Stimulated activated naive B cell treated with anti-CD40 and anti-IgM and Interleukin-4, amounts not matched to agents 10 μg/mL and 1 μg/mL and 100 μg/mL, for 72 hours (primary cell): ENCODE measurements at regions not wholly inside any gene's neighbourhood (a gene's known extent, or its start where the extent isn't known, plus 50 kb on each side); places are given as distances from the start of the nearest gene placed in this dataset.

Experiments used
- ATAC-seq, 2 donors: fragments of 150-1000 bp; cut with Tn5 transposase; replicated peaks; 2 replicates each; pipeline ENCODE4 v1.10.0; 2021; ENCODE audit warnings: moderate library complexity in 1 of 2
- DNase-seq: peaks from one replicate; pipeline ENCODE4 v3.0.0; 2021
- H3K27ac Mint-ChIP-seq: one replicate; pipeline ENCODE4 v1.8.0; 2022; ENCODE audit warnings: mild to moderate bottlenecking, mixed read lengths
- H3K27me3 Mint-ChIP-seq, 2 donors: one replicate each; pipeline ENCODE4 v1.8.0; 2022; ENCODE audit warnings: mixed read lengths in 2 of 2
- H3K36me3 Mint-ChIP-seq, 2 donors: one replicate each; pipeline ENCODE4 v1.8.0; 2022; ENCODE audit warnings: mixed read lengths in 2 of 2, mild to moderate bottlenecking in 1 of 2
- H3K4me1 Mint-ChIP-seq, 2 donors: one replicate each; pipeline ENCODE4 v1.8.0; 2022; ENCODE audit warnings: mixed read lengths in 2 of 2, mild to moderate bottlenecking in 1 of 2
- H3K4me3 Mint-ChIP-seq, 2 donors: one replicate each; pipeline ENCODE4 v1.8.0; 2022; ENCODE audit warnings: mild to moderate bottlenecking in 2 of 2, mixed read lengths in 2 of 2, moderate library complexity in 1 of 2
- H3K9me3 Mint-ChIP-seq, 2 donors: one replicate each; pipeline ENCODE4 v1.8.0; 2022; ENCODE audit warnings: mixed read lengths in 2 of 2, mild to moderate bottlenecking in 1 of 2

DNA sequence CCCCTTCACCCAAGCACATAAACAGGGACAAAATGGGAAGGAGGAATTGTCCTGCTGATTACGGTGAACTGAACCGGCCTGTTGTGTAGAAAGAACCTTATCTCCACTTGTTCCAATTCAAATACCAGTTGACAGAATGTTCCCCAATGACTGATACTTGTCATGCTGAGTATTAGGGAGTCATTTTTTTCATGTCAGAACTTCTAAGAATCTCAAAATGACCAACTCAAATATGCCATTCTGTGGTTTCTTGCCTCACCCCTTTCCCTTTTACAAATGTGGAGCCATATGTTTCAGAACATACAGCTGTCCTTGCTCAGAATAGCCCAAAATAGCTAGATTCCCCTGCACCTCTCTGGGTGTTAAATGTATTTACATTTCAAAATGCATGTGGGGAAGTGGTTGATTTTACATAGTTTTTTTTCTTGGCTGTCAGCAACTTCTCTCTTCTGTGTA lies 405.9 kb upstream of the TBL1XR1 start:
- ATAC-seq (peak; percentile 88 to 92), DNase-seq (peak; percentile 14)
- Mint-ChIP-seq H3K27me3 (no peaks in the 10 kb centered on the region), H3K9me3 (peaks cover 0 to 2% of the 10 kb centered on the region in 2 donors), H3K36me3 (peaks cover 0 to 2% of the 10 kb centered on the region in 2 donors), H3K27ac (no peak overlapping the region), H3K4me1 (peaks cover 20 to 39% of the 10 kb centered on the region in 2 donors), H3K4me3 (no peak overlapping the region)

DNA sequence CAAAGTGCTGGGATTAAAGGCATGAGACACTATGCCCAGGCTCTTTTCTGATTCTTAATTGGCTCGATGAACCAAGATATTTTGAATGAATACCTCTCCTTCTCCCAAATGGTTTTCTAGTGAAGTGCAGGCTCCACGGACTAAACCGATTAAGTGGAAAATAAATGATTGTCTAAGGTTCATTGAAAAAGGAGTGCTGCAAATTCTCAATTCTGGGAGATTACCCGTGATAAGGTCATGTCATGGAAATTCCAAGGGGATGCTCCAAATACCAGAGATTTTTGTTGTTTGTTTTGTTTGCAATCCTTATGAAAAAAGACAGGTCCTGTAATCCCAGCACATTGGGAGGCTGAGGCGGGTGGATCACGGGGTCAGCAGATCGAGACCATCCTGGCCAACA lies 406.9 kb upstream of the TBL1XR1 start:
- no peak overlapping the region for H3K27ac Mint-ChIP-seq
- ATAC-seq (no peak), DNase-seq (no peak)
- peaks cover 17 to 29% of the 10 kb centered on the region in 2 donors for H3K4me1 Mint-ChIP-seq
- peaks cover 0 to 2% of the 10 kb centered on the region in 2 donors for H3K36me3 Mint-ChIP-seq
- H3K4me3 Mint-ChIP-seq, result no peak overlapping the region
- no peaks in the 10 kb centered on the region for H3K27me3 Mint-ChIP-seq
- H3K9me3 Mint-ChIP-seq, result peaks cover 0 to 2% of the 10 kb centered on the region in 2 donors

DNA sequence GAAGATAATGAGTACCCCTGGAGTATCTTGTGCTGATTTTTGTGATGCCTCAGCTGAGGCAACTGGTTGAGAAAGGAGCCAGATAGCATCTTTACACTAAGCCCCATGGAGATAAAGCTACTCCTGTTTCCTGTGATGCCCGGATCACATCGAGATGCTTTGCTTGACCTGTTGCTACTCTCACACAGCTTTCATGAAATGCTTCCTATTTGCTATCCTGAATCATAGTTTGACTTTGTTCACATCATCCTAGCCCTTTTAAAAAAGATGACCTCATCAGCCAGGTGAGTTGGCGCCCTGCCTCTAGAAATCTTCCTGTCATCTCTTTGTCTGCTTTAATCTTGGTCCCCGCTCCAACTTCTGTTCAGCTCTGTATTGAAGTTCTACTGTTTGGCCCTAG lies 409.6 kb upstream of the TBL1XR1 start:
- Mint-ChIP-seq H3K4me3 (no peak overlapping the region), H3K27ac (no peak overlapping the region), H3K27me3 (no peaks in the 10 kb centered on the region), H3K36me3 (peaks cover 0 to 2% of the 10 kb centered on the region in 2 donors), H3K4me1 (peaks cover 12 to 19% of the 10 kb centered on the region in 2 donors), H3K9me3 (peaks cover 0 to 2% of the 10 kb centered on the region in 2 donors)
- DNase-seq (no peak), ATAC-seq (no peak)

DNA sequence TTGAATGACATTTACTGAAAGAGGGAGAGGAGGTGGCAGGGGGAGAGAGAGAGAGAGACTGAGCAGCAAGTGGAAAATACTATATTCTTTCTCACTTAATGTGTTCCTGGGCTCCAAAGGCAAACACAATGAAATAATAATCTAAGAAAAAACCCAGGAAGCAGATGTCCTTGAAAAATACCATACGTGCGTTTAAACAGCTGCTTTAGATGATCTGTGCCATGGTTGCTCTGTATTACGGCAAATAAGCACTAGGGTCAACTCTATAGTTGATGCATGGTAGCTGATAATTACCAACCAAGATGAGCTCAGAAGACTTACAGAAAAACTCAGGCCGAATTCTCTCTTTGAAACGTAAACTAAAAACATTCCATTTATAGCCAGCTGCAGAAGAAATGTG lies 410.3 kb upstream of the TBL1XR1 start:
- Mint-ChIP-seq H3K27ac (no peak overlapping the region), H3K36me3 (peaks cover 0 to 2% of the 10 kb centered on the region in 2 donors), H3K4me1 (peaks cover 6 to 12% of the 10 kb centered on the region in 2 donors), H3K9me3 (peaks cover 0 to 2% of the 10 kb centered on the region in 2 donors), H3K4me3 (no peak overlapping the region), H3K27me3 (no peaks in the 10 kb centered on the region)
- ATAC-seq, result no peak
- DNase-seq, result no peak

DNA sequence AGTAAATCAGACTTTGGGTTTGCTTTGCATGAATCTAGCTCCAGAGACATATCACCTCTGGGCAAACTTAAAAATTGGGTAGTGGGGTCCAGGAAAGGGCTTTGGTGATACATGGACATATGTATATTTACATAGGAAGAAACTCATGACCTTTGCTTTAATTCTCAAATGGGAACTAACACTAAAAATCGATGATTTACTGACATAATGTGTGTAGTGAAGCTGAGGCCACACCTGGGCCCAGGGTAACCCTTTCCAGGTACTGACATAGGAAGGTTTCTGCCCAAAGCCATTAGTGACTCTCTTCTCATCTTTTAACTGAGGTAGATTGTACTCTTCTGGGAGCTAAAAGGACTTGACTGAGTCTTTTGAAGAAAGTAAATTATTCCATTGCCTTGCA lies 411.2 kb upstream of the TBL1XR1 start:
- H3K27me3 Mint-ChIP-seq, result no peaks in the 10 kb centered on the region
- DNase-seq, result no peak
- no peak overlapping the region for H3K27ac Mint-ChIP-seq

DNA sequence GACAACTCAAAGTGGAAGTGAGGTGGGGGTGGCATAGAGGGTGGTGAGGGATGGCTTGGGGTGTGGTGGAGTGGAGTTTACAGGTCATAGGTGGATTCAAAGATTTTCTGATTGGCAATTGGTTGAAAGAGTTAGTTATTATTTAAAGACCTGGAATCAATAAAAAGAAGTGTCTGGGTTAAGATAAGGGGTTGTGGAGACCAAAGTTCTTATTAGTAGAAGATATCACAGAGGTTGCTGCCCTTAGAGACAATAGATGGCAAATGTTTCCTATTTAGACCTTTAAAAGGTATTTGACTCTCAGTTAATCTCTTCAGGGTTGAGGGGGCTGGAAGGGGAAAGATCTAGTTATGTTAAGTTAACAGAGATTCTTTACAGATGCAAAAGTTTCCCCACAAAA lies 412.3 kb upstream of the TBL1XR1 start:
- H3K4me3 Mint-ChIP-seq, result no peak overlapping the region

More for the DNA sequence above, 411.2 kb upstream of the TBL1XR1 start:
- Mint-ChIP-seq H3K4me1 (peaks cover 2 to 4% of the 10 kb centered on the region in 2 donors), H3K9me3 (peaks cover 0 to 2% of the 10 kb centered on the region in 2 donors), H3K4me3 (no peak overlapping the region), H3K36me3 (peaks cover 0 to 2% of the 10 kb centered on the region in 2 donors)
- no peak for ATAC-seq

DNA sequence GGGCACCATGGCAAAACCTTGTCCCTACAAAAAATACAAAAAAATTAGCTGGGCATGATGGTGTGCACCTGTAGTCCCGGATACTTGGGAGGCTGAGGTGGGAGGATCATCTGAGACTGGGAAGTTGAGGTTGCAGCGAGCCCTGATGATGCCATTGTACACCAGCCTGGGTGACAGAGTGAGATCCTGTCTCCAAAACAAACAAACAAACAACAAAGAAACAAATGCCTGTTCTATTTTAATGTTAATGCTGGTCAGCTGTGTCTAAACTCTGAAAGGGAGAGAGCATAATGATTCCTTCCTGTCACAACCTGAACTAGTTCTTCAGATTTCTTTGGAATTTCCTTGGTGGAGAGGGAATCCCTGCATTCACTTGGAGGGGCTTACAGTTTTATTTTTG lies 413.0 kb upstream of the TBL1XR1 start:
- H3K36me3 Mint-ChIP-seq, result no peaks in the 10 kb centered on the region
- DNase-seq (no peak), ATAC-seq (no peak)
- H3K27me3 Mint-ChIP-seq, result no peaks in the 10 kb centered on the region
- peaks cover 4 to 5% of the 10 kb centered on the region in 2 donors for H3K4me1 Mint-ChIP-seq
- H3K4me3 Mint-ChIP-seq, result no peak overlapping the region
- no peak overlapping the region for H3K27ac Mint-ChIP-seq
- H3K9me3 Mint-ChIP-seq, result no peaks in the 10 kb centered on the region

More for the DNA sequence above, 412.3 kb upstream of the TBL1XR1 start:
- H3K27ac Mint-ChIP-seq, result no peak overlapping the region
- DNase-seq (no peak), ATAC-seq (no peak)
- H3K9me3 Mint-ChIP-seq, result peaks cover 0 to 2% of the 10 kb centered on the region in 2 donors
- H3K36me3 Mint-ChIP-seq, result peaks cover 0 to 2% of the 10 kb centered on the region in 2 donors
- no peaks in the 10 kb centered on the region for H3K27me3 Mint-ChIP-seq
- no peaks in the 10 kb centered on the region for H3K4me1 Mint-ChIP-seq

DNA sequence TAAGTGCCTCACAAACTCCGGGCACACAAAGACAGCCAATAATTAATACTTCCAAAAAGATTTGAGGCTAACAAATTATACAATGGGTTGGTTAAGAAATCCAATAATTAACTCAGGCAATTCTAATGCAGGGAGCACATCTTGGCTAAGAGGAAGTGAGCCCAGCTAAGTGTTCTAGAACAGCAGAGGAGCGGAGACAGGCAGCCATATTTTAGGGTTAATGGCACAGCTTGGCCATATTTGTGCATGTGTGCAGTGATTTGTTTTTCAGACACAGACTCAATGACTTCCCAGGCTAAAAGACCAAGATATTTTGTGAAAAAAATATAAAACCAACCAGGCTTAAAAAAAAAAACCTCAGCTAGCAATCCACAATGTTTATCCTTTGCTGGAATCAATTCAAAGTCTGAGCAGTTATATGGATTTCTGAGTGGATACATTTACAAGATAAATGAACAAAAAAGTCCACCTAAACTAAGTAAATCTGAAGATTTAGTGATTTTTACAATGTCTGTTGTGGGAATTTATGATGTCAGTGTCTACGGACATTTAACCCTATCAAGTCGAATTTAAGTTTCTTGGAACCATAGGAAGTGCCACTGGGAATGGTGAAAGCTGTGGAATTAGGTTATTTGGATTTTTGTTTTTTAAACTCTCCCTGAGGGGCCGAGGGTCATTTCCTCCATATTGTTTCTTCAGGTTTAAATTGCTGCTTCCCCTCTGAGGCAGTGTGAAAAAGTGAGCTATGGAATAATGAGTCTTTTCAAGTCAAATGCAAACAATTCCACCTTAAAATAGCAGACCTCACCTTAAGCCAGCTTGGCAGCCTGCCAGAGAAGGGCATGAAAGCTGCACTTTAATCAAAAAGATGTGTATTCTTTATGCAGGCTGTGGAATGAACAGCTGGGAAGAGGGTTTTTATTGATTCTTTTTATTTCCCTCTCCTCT lies 413.7 kb upstream of the TBL1XR1 start:
- Mint-ChIP-seq H3K9me3 (no peaks in the 10 kb centered on the region), H3K36me3 (no peaks in the 10 kb centered on the region), H3K27ac (no peak overlapping the region), H3K27me3 (no peaks in the 10 kb centered on the region), H3K4me1 (peaks cover 4 to 9% of the 10 kb centered on the region in 2 donors), H3K4me3 (no peak overlapping the region)
- no peak for ATAC-seq
- no peak for DNase-seq

DNA sequence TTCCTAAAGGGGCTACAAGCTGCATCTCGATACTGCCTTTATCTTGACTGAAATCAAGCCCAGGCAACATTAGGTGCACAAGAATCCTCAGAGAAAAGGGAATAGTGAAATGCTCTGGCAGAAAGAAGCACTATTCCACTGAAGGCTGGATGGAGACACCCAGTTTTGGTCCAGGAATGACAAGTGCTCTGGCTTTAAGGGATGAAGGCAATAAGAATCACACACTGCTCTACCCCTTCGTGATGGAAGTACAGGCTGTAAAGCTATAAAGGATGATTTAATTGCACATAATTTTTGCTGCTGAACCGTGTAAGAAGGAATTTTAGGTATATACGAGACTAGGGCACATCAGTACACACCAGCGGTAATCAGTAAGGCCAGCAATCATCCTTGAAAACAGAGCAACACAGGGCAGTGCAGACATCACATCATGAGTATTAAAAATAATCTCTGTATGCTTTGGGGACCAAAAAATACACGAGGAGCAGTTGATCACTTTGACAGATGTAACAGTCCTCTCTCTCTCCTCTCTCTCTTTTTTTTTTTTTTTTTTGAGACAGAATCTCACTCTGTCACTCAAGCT lies 414.6 kb upstream of the TBL1XR1 start:
- DNase-seq, result no peak
- no peak overlapping the region for H3K4me3 Mint-ChIP-seq

DNA sequence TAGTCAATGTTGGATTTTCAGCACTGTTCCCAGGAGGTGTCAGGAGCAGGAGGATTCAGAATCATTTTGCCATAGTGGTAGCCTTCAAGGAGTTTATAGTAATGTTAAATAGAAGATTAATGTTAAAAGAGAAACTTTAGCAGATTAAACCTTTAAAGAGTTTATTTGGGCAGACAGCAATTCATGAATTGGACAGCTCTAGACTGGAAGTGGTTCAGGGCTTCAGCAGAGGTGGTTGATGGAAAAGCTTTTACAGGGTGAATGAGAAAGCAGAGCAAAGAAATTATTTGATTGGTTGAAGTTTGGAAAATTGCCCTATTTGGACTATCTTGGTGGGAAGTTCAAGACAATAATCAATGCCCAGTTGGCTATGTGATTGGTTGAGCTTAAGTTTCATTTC lies 416.6 kb upstream of the TBL1XR1 start:
- Mint-ChIP-seq H3K4me1 (peaks cover 4 to 9% of the 10 kb centered on the region in 2 donors), H3K4me3 (no peak overlapping the region), H3K27me3 (no peaks in the 10 kb centered on the region), H3K27ac (no peak overlapping the region), H3K9me3 (no peaks in the 10 kb centered on the region), H3K36me3 (no peaks in the 10 kb centered on the region)
- DNase-seq (no peak), ATAC-seq (no peak)

More for the DNA sequence above, 414.6 kb upstream of the TBL1XR1 start:
- no peaks in the 10 kb centered on the region for H3K27me3 Mint-ChIP-seq
- no peaks in the 10 kb centered on the region for H3K36me3 Mint-ChIP-seq
- H3K27ac Mint-ChIP-seq, result no peak overlapping the region
- H3K4me1 Mint-ChIP-seq, result peaks cover 4 to 9% of the 10 kb centered on the region in 2 donors
- no peaks in the 10 kb centered on the region for H3K9me3 Mint-ChIP-seq
- no peak for ATAC-seq

DNA sequence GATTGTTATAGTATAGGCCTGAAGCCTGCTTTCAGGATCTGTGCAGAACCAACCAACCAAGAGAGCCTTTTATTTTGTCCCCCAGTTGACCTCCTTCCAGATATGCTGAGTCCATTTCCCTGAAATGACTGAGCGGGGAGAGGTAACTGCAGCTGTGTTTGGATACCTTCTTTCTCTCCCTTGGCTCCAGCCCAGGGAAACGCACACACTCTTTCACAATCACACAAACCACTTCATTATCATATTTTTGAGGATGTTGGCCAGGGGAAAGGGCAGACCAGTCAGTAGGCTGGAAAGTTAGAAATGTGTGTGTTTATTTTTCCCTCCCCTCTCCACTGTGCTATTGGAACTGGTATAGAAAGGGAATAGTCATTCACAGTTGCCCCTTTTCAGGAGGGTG lies 417.7 kb upstream of the TBL1XR1 start:
- peaks cover 4 to 9% of the 10 kb centered on the region in 2 donors for H3K4me1 Mint-ChIP-seq

DNA sequence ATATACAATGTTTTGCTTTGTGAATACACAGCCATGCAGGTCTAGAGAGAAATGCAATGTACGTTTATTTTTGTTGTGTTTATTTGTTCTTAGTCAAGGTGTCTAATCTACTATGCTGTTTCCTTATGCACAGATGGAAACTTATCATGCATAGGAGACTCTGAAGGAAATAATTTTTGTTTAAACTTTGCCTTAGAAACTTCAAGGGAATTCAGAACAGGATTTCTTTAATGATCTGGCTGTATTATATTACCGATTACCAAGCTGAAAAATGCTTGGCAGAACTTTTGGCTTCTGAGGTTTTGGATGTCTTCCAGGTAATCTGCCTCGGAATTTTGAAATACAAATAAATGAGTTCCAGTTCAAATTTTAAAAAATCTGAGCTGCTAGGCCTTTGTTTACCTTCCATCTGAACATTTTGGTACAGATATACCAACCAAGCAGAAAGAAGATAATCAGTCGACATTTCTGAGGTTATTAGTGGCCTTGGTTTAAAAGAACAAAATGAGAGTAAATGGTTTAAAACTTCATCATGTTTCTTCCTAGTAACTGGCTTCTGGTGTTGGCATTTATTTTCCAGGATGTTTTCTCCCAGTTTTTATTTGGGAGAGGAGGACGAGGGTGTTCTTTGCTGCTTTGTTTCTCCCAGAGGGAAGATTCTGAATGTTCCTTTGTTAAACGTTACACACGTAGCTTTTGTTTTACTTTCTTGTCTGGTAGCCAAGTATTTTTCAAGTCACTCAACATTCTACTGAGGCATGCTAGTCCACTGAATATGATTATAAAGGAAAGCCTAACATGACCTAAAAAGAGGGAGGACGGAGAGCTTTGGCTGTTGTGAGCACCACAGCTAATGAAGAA lies 421.8 kb upstream of the TBL1XR1 start:
- no peak for ATAC-seq
- H3K4me3 Mint-ChIP-seq, result no peak overlapping the region
- no peaks in the 10 kb centered on the region for H3K27me3 Mint-ChIP-seq
- no peak for DNase-seq
- no peak overlapping the region for H3K27ac Mint-ChIP-seq
- H3K4me1 Mint-ChIP-seq, result peaks cover 9 to 15% of the 10 kb centered on the region in 2 donors
- H3K36me3 Mint-ChIP-seq, result no peaks in the 10 kb centered on the region
- no peaks in the 10 kb centered on the region for H3K9me3 Mint-ChIP-seq

More for the DNA sequence above, 417.7 kb upstream of the TBL1XR1 start:
- no peak overlapping the region for H3K27ac Mint-ChIP-seq
- ATAC-seq (peak; percentile 80 to 85), DNase-seq (no peak)
- no peaks in the 10 kb centered on the region for H3K36me3 Mint-ChIP-seq
- no peaks in the 10 kb centered on the region for H3K9me3 Mint-ChIP-seq
- no peak overlapping the region for H3K4me3 Mint-ChIP-seq
- no peaks in the 10 kb centered on the region for H3K27me3 Mint-ChIP-seq

DNA sequence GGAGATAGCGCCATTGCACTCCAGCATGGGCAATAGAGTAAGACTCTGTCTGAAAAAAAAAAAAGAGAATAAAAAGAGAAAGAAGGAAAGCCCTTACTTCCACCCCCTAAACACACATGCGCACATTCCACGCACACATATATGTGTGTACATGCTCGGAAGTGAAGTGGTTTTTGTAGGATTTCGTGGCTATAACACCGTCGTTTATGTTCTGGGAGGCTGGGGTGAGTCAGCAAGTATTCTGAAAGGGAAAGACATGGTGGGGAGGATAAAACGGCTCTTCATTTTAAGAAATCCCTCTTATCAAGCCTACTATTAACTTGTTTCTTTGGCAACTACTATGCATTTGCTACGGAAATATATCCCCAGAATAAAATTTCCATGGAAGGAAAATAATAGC lies 422.8 kb upstream of the TBL1XR1 start:
- H3K27me3 Mint-ChIP-seq, result no peaks in the 10 kb centered on the region
- H3K4me3 Mint-ChIP-seq, result no peak overlapping the region
- no peak for ATAC-seq
- H3K27ac Mint-ChIP-seq, result no peak overlapping the region
- H3K9me3 Mint-ChIP-seq, result no peaks in the 10 kb centered on the region
- DNase-seq, result no peak
- peaks cover 6 to 11% of the 10 kb centered on the region in 2 donors for H3K4me1 Mint-ChIP-seq
- H3K36me3 Mint-ChIP-seq, result no peaks in the 10 kb centered on the region

DNA sequence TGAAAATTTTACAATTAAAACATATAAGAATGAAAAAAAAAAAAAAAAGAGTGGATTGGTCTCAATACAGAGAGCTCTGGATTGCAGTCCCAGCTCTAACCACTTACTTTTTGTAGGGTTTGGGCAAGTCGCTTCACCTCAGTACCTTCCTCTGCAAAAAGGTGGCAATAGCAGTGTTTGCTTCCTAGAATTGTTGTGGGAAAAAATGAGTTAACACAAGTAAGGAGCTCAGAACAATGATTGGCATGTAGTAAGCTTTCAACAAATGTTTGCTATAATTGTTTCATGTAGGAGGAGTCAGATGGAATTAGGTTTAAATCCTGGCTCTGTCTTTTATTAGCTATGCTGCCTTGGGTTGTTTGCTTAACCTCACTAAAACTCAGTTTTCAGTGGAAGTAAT lies 425.2 kb upstream of the TBL1XR1 start:
- H3K9me3 Mint-ChIP-seq, result no peaks in the 10 kb centered on the region
- DNase-seq (no peak), ATAC-seq (no peak)
- H3K36me3 Mint-ChIP-seq, result no peaks in the 10 kb centered on the region
- no peak overlapping the region for H3K27ac Mint-ChIP-seq
- peaks cover 5 to 6% of the 10 kb centered on the region in 2 donors for H3K4me1 Mint-ChIP-seq
- no peaks in the 10 kb centered on the region for H3K27me3 Mint-ChIP-seq
- H3K4me3 Mint-ChIP-seq, result no peak overlapping the region
